GM23338 (cell line): ENCODE measurements at regions not wholly inside any gene's neighbourhood (a gene's known extent, or its start where the extent isn't known, plus 50 kb on each side); places are given as distances from the start of the nearest gene placed in this dataset.

Experiments
- ATAC-seq: fragments of 200-7000 bp; cut with Tn5 transposase; 3 replicates; pipeline ENCODE4 v1.9.1; 2020
- DNase-seq: peaks from one replicate; pipeline ENCODE4 v3.0.0-alpha.2; 2015; ENCODE audit warnings: low spot score
- H2AFZ ChIP-seq: fragments of 200-600 bp; sonication (generic); 2 replicates; pipeline ENCODE4 v1.8.0; 2016; ENCODE audit warnings: antibody characterized with exemption, mild to moderate bottlenecking, moderate library complexity
- H3F3A ChIP-seq: fragments of 200-600 bp; sonication (generic); replicated peaks from 2 replicates; pipeline ENCODE4 v1.8.0; 2017; ENCODE audit warnings: antibody characterized with exemption, mixed run types, low read depth
- H3K27ac ChIP-seq: fragments of 200-600 bp; sonication (generic); 2 replicates; pipeline ENCODE4 v1.6.1; 2016; ENCODE audit warnings: low read depth
- H3K27me3 ChIP-seq: fragments of 200-600 bp; sonication (generic); 2 replicates; pipeline ENCODE4 v1.8.0; 2016; ENCODE audit warnings: mild to moderate bottlenecking, mixed run types, moderate library complexity; ENCODE audit not compliant: insufficient read depth
- H3K36me3 ChIP-seq: fragments of 200-600 bp; sonication (generic); 2 replicates; pipeline ENCODE4 v1.8.0; 2016; ENCODE audit warnings: mild to moderate bottlenecking; ENCODE audit not compliant: insufficient read depth
- H3K4me1 ChIP-seq: fragments of 200-600 bp; sonication (generic); 2 replicates; pipeline ENCODE4 v1.8.0; 2016; ENCODE audit warnings: mild to moderate bottlenecking, moderate library complexity; ENCODE audit not compliant: insufficient read depth
- H3K4me2 ChIP-seq: fragments of 200-600 bp; sonication (generic); 2 replicates; pipeline ENCODE4 v1.7.1; 2017; ENCODE audit warnings: mixed run types
- H3K4me3 ChIP-seq: fragments of 200-600 bp; sonication (generic); 2 replicates; pipeline ENCODE4 v1.6.1; 2016; ENCODE audit warnings: mixed run types
- H3K79me2 ChIP-seq: fragments of 200-600 bp; sonication (generic); replicated peaks from 2 replicates; pipeline ENCODE4 v1.8.0; 2017; ENCODE audit warnings: mild to moderate bottlenecking; ENCODE audit not compliant: insufficient read depth
- H3K9me2 ChIP-seq: fragments of 200-600 bp; sonication (generic); 2 replicates; pipeline ENCODE4 v1.8.0; 2017; ENCODE audit not compliant: insufficient read depth
- H4K20me1 ChIP-seq: fragments of 200-600 bp; sonication (generic); replicated peaks from 2 replicates; pipeline ENCODE4 v1.8.0; 2017; ENCODE audit warnings: mild to moderate bottlenecking; ENCODE audit not compliant: insufficient read depth
- H3K27ac Mint-ChIP-seq: 2 replicates; pipeline ENCODE4 v1.8.0; 2020; ENCODE audit warnings: inconsistent platforms, mild to moderate bottlenecking, moderate library complexity, mixed read lengths
- H3K27me3 Mint-ChIP-seq: 3 replicates; pipeline ENCODE4 v1.8.0; 2022; ENCODE audit warnings: low read depth, mild to moderate bottlenecking, moderate library complexity, mixed read lengths, inconsistent platforms; ENCODE audit not compliant: insufficient read depth, poor library complexity
- H3K36me3 Mint-ChIP-seq: 3 replicates; pipeline ENCODE4 v1.8.0; 2021; ENCODE audit warnings: low read depth, mild to moderate bottlenecking, inconsistent platforms, moderate library complexity, mixed read lengths
- H3K4me1 Mint-ChIP-seq: 3 replicates; pipeline ENCODE4 v1.8.0; 2020; ENCODE audit warnings: mild to moderate bottlenecking, inconsistent platforms, mixed read lengths
- H3K4me3 Mint-ChIP-seq: 3 replicates; pipeline ENCODE4 v1.8.0; 2021; ENCODE audit warnings: moderate library complexity, mild to moderate bottlenecking, inconsistent platforms, mixed read lengths
- H3K9me3 Mint-ChIP-seq: 3 replicates; pipeline ENCODE4 v1.8.0; 2020; ENCODE audit warnings: moderate library complexity, mild to moderate bottlenecking, inconsistent platforms, mixed read lengths
- CREB1 ChIP-seq: fragments of 250-450 bp; sonication (Bioruptor Pico); IDR thresholded peaks from 2 replicates; pipeline ENCODE4 v1.5.0; 2020; ENCODE audit warnings: low read depth, mild to moderate bottlenecking, moderate library complexity
- CTCF ChIP-seq, 2 experiments: fragments of 200-600 bp in 1 of 2; sonication (generic) in 1 of 2; conservative IDR thresholded peaks; 2 replicates each; pipeline versions ENCODE4 v1.5.1 to v1.6.1; 2016 to 2017; ENCODE audit warnings: antibody characterized with exemption in 2 of 2, low read depth in 2 of 2, mild to moderate bottlenecking in 2 of 2, moderate library complexity in 1 of 2
- ETS1 ChIP-seq: IDR thresholded peaks from 2 replicates; pipeline ENCODE4 v1.6.1; 2016; ENCODE audit warnings: antibody characterized with exemption
- EZH2phosphoT487 ChIP-seq: fragments of 200-600 bp; sonication (generic); IDR thresholded peaks from one replicate; pipeline ENCODE4 v1.8.1; 2018; ENCODE audit warnings: antibody characterized with exemption; ENCODE audit not compliant: unreplicated experiment
- JUNB ChIP-seq: IDR thresholded peaks from one replicate; pipeline ENCODE4 v1.6.1; 2016; ENCODE audit warnings: antibody characterized with exemption; ENCODE audit not compliant: unreplicated experiment
- NANOG ChIP-seq: IDR thresholded peaks from 2 replicates; pipeline ENCODE4 v1.6.1; 2016; ENCODE audit warnings: antibody characterized with exemption, borderline replicate concordance
- POLR2AphosphoS5 ChIP-seq: IDR thresholded peaks from 2 replicates; pipeline ENCODE4 v1.6.1; 2016; ENCODE audit warnings: antibody characterized with exemption, low read depth
- REST ChIP-seq: IDR thresholded peaks from one replicate; pipeline ENCODE4 v1.6.1; 2018; ENCODE audit warnings: antibody characterized with exemption; ENCODE audit not compliant: unreplicated experiment
- STAT1 ChIP-seq: IDR thresholded peaks from one replicate; pipeline ENCODE4 v1.6.1; 2016; ENCODE audit warnings: antibody characterized with exemption; ENCODE audit not compliant: unreplicated experiment
- ZNF114 ChIP-seq: fragments of 250-450 bp; sonication (Bioruptor Pico); IDR thresholded peaks from 2 replicates; pipeline ENCODE4 v1.5.0; 2020; ENCODE audit warnings: mild to moderate bottlenecking, moderate library complexity
- ZNF462 ChIP-seq: fragments of 250-450 bp; sonication (Bioruptor Pico); IDR thresholded peaks from 2 replicates; pipeline ENCODE4 v1.5.0; 2020; ENCODE audit warnings: mild to moderate bottlenecking, moderate library complexity

- Mint-ChIP-seq H3K27me3 (no peaks in the 10 kb centered on the region), H3K36me3 (no peaks in the 10 kb centered on the region; the same call in 2 of the 3 replicates), H3K27ac (no peak overlapping the region), H3K4me3 (no peak overlapping the region), H3K4me1 (no peaks in the 10 kb centered on the region), H3K9me3 (peaks cover 5% of the 10 kb centered on the region; the same call in 2 of the 3 replicates)
- Histone ChIP-seq H2AFZ (no peak overlapping the region), H3K79me2 (no peaks in the 10 kb centered on the region), H3K27me3 (no peaks in the 10 kb centered on the region), H3K4me3 (no peak overlapping the region), H3K36me3 (no peaks in the 10 kb centered on the region), H3K27ac (no peak overlapping the region), H4K20me1 (no peaks in the 10 kb centered on the region), H3K4me2 (no peak overlapping the region), H3K9me2 (no peaks in the 10 kb centered on the region; the same call in 1 of the 2 replicates), H3F3A (no peaks in the 10 kb centered on the region), H3K4me1 (no peaks in the 10 kb centered on the region)
- ATAC-seq (no peak), DNase-seq (no peak)
- TF ChIP-seq POLR2AphosphoS5 (no peak), CTCF (conservative IDR thresholded peaks at IDR 0.05; ENCODE audit: low read depth in 2 of 2) (no peak), STAT1 (no peak), EZH2phosphoT487 (no peak), NANOG (no peak), CREB1 (CRISPR knock-in tag) (no peak), REST (no peak), JUNB (no peak), ZNF114 (CRISPR knock-in tag) (no peak), ZNF462 (no peak), ETS1 (no peak)
Observed at GRCh38 chr5:175264406-175264805, 179.6 kb downstream of the DRD1 start.
